ENCODE measurements at regions not wholly inside any gene's neighbourhood (a gene's known extent, or its start where the extent isn't known, plus 50 kb on each side); places are given as distances from the start of the nearest gene placed in this dataset.

GRCh38 chr2:81282151-81282769 lies 977.7 kb upstream of the LRRTM1 start:
- TF ChIP-seq CTCF (IDR thresholded peaks at IDR 0.05; ENCODE audit: low read length), result no peak
- no peak for TF ChIP-seq EZH2 (IDR thresholded peaks at IDR 0.05; ENCODE audit: borderline replicate concordance, low read length)
